HG03097 (cell line): ENCODE measurements at regions not wholly inside any gene's neighbourhood (a gene's known extent, or its start where the extent isn't known, plus 50 kb on each side); places are given as distances from the start of the nearest gene placed in this dataset.

Experiments
- ATAC-seq: cut with Tn5 transposase; IDR thresholded peaks from one replicate; pipeline ENCODE4 v1.9.1; 2021; ENCODE audit not compliant: unreplicated experiment, low FRiP score

DNA sequence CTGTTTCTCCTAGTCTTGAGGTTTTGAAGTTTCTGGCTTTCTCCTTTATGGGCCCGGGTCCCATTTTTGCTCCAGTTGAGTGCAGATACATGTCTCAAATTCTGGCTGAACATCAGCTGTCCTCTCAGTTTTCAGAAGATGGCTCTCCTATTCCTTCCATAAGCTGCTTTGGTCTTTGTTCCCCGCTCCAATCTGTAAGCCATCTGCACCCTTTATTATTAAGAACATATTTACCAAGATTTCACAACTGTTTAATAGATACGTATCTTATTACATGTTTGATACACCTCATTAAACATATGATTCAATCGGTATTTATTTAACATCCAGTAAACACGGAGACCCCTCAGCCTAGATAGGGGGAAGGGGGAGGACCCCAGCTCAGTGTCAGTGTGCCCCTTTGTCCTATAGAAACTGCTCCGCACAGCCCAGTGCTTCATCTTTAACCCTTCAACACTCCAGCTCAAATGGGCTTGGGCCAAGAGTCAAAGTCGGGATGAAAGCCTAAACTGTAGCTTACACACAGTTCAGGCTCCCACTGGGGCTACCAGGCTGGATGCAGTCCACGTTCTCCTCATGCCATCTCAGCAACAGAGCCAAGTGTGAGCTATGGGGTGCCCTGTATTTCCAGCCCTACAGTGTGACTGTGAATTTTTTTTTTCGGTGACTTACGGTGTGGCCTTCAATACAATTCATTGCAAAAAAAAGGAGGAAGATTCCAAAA lies 166.0 kb upstream of the ZFHX3 start:
- no peak for ATAC-seq

DNA sequence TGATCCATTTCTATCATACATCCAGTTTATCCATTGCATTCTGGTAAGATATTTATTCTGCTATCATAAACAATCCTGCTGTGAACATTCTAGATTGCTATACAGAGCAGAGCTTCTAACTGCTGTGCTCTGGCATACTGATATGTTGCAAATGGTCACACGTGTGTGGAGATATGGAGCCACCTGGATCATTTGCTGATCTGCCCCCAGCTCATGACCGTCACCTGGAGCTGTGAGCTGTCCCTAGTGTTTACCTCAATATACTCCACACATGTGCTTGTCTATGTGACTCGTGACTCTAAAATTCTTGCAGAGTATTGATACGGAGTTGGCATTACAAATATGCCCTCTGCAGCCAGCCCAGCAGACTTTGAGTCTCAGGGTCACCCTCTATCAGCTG lies 164.5 kb upstream of the ZFHX3 start:
- no peak for ATAC-seq

GRCh38 chr16:73210686-73211085 lies 162.8 kb upstream of the ZFHX3 start:
- ATAC-seq: no peak

- no peak for ATAC-seq
Measured at GRCh38 chr16:73210084-73210483, 162.2 kb upstream of the ZFHX3 start.

GRCh38 chr16:73209190-73209589 lies 161.3 kb upstream of the ZFHX3 start:
- ATAC-seq: no peak

DNA sequence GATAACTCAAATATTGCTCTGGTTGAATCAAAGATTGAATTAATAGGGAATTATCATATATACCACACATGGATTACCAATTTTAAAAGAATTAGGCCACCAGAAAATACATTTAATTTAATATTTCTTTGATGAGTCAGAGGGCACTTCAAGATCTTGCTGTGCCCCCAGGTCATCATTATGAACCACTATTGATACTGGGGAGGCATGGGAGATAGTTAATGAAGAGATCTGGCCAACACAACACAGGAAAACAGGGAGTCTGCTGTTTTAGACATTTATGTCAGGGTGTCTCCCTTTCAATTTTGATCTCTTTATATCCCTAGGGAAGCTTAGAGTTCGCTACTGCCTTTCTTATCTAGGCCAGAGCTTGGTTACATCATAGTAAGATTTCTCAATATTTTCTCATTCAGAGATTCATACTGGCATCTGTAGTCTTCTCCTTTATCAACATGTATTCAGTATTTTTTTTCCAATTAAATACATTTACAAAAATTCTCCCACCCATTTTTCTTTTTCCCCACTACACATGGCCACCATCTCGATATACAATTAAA lies 158.3 kb upstream of the ZFHX3 start:
- ATAC-seq: no peak

DNA sequence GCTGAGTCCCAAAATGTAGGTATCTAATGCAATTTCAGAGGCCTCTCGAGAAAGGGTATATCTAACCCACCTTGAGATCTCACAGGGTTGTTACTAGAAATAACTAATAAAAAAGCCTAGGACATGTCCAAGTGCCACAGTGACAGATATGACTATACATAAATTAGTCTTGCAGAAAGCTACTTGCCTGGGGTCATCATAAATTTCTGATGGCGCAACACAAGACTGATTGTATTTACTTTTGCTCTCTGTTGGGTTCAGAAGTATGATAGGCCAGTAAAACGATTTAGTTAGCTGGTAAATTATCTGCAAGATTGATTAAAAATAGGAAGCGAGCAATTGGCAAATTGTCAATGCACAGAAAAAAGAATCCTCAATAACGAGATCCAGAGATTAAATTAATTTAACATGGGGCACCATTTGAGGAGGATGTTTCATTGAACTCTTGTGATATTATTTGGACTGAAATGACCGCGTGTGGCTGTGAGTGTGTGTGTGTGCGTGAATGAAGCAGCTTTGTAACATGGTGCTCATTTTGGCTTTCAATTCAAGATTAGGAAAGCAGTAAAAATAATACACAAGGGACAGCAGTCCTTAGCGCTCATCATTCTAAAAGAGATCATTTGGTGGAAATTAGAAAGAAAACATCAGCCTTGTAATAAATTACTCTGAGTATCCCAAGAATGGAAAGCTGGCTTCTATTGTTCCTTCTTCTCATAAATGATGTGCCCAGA lies 157.4 kb upstream of the ZFHX3 start:
- no peak for ATAC-seq

GRCh38 chr16:73204359-73205152 lies 156.6 kb upstream of the ZFHX3 start:
- no peak for ATAC-seq

- no peak for ATAC-seq
Measured at GRCh38 chr16:73202161-73202729, 154.3 kb upstream of the ZFHX3 start.

- ATAC-seq: no peak
Measured at GRCh38 chr16:73199214-73199613, 151.3 kb upstream of the ZFHX3 start.

- no peak for ATAC-seq
Measured at GRCh38 chr16:73198481-73198880, 150.6 kb upstream of the ZFHX3 start.

GRCh38 chr16:73197598-73197997 lies 149.7 kb upstream of the ZFHX3 start:
- no peak for ATAC-seq

GRCh38 chr16:73196670-73197069 lies 148.7 kb upstream of the ZFHX3 start:
- peak; percentile 71 for ATAC-seq

DNA sequence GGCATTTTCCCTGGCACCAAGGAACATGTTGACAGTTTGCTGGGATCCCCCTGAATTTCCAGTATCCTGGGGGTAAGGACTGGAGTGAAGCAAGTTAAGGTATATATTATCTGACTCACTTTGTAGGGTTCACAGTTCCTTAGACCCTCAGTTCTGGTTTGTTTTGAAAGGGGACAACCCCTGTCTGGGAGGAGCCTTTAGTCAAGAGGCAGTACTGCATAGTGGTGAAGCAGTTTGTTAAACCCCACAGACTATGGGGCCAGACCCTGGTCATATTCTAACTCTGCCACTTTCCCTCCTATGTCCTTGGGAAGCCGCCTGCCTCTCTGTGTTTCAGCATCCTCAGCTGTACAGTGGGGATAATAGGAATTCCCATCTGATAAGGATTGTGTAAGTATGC lies 145.5 kb upstream of the ZFHX3 start:
- no peak for ATAC-seq

GRCh38 chr16:73192232-73192894 lies 144.4 kb upstream of the ZFHX3 start:
- no peak for ATAC-seq

- ATAC-seq: no peak
Measured at GRCh38 chr16:73191660-73192046, 143.7 kb upstream of the ZFHX3 start.

- ATAC-seq: no peak
Measured at GRCh38 chr16:73190688-73191659, 143.0 kb upstream of the ZFHX3 start.

- no peak for ATAC-seq
Measured at GRCh38 chr16:73190256-73190655, 142.3 kb upstream of the ZFHX3 start.

GRCh38 chr16:73189136-73189535 lies 141.2 kb upstream of the ZFHX3 start:
- no peak for ATAC-seq
